ENCODE measurements at regions not wholly inside any gene's neighbourhood (a gene's known extent, or its start where the extent isn't known, plus 50 kb on each side); places are given as distances from the start of the nearest gene placed in this dataset.

DNA sequence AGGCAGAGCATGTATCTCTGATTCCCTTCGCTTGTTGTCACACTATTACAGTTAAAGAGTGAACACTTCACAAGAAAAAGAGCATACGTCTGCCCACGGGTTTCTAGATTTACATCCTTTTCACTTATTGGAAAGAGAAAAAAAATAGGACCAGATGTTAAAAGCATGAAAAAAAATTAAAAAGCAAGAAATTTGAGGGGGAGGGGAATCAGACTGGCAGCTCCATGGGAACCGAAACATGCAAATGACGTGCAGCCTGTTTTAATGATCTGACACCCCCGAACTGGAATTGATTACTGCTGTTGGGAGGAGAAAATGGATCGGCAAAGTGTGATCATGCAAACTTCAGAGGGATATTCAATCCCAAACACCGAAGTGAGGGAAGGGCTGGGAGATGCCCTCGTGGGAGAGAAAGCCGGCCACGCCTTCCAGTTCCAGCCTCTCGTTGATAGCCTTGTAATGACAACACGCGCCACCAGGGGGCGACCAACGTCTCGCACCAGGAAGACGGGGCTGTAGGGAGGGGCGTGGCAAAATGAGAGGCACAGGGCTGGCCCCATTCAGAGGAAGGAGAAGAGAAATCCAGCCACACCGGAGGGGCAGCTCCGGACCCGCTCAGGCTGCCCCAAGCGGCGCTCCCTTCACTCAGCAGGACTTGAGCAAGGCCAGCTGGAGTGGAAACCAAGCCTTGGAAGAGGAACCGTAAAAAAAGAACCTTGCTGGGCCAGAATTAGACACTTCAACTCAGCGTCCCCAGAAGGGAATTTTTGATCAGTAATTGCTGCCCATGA, 53.8 kb upstream of the SYT13 start:
- ATAC-seq: peak; percentile 99
- Histone ChIP-seq H4K20me1 (replicated peaks; ENCODE audit: insufficient read depth) (no peaks in the 10 kb centered on the region), H3K36me3 (ENCODE audit: insufficient read depth) (no peaks in the 10 kb centered on the region), H3K9me2 (ENCODE audit: insufficient read depth) (no peaks in the 10 kb centered on the region), H2AFZ (peak overlapping the region; percentile 67; the same call in 1 of the 2 replicates), H3F3A (replicated peaks; ENCODE audit: low read depth) (no peaks in the 10 kb centered on the region), H3K27me3 (ENCODE audit: insufficient read depth) (no peaks in the 10 kb centered on the region), H3K79me2 (replicated peaks; ENCODE audit: insufficient read depth) (no peaks in the 10 kb centered on the region), H3K27ac (ENCODE audit: low read depth) (no peak overlapping the region), H3K4me3 (peak overlapping the region; percentile 46), H3K4me1 (ENCODE audit: insufficient read depth) (peaks cover 23% of the 10 kb centered on the region), H3K4me2 (peak overlapping the region; percentile 71)
- H3K4me3 Mint-ChIP-seq: peak overlapping the region; percentile 63
- H3K27ac Mint-ChIP-seq: no peak overlapping the region
- peaks cover 6% of the 10 kb centered on the region for H3K27me3 Mint-ChIP-seq (ENCODE audit: insufficient read depth, low read depth, poor library complexity)
- H3K36me3 Mint-ChIP-seq (ENCODE audit: low read depth): no peaks in the 10 kb centered on the region
- peak; percentile 98 for DNase-seq (ENCODE audit: low spot score)
- H3K4me1 Mint-ChIP-seq: peaks cover 38% of the 10 kb centered on the region
- TF ChIP-seq, protein P1, sequence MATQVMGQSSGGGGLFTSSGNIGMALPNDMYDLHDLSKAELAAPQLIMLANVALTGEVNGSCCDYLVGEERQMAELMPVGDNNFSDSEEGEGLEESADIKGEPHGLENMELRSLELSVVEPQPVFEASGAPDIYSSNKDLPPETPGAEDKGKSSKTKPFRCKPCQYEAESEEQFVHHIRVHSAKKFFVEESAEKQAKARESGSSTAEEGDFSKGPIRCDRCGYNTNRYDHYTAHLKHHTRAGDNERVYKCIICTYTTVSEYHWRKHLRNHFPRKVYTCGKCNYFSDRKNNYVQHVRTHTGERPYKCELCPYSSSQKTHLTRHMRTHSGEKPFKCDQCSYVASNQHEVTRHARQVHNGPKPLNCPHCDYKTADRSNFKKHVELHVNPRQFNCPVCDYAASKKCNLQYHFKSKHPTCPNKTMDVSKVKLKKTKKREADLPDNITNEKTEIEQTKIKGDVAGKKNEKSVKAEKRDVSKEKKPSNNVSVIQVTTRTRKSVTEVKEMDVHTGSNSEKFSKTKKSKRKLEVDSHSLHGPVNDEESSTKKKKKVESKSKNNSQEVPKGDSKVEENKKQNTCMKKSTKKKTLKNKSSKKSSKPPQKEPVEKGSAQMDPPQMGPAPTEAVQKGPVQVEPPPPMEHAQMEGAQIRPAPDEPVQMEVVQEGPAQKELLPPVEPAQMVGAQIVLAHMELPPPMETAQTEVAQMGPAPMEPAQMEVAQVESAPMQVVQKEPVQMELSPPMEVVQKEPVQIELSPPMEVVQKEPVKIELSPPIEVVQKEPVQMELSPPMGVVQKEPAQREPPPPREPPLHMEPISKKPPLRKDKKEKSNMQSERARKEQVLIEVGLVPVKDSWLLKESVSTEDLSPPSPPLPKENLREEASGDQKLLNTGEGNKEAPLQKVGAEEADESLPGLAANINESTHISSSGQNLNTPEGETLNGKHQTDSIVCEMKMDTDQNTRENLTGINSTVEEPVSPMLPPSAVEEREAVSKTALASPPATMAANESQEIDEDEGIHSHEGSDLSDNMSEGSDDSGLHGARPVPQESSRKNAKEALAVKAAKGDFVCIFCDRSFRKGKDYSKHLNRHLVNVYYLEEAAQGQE (IDR thresholded peaks at IDR 0.05; ENCODE audit: unreplicated experiment): no peak
- TF ChIP-seq POLR2AphosphoS5 (IDR thresholded peaks at IDR 0.05; ENCODE audit: low read depth) (no peak), EZH2 (IDR thresholded peaks at IDR 0.05; ENCODE audit: low read depth, unreplicated experiment) (no peak)
- TF ChIP-seq, protein P2, sequence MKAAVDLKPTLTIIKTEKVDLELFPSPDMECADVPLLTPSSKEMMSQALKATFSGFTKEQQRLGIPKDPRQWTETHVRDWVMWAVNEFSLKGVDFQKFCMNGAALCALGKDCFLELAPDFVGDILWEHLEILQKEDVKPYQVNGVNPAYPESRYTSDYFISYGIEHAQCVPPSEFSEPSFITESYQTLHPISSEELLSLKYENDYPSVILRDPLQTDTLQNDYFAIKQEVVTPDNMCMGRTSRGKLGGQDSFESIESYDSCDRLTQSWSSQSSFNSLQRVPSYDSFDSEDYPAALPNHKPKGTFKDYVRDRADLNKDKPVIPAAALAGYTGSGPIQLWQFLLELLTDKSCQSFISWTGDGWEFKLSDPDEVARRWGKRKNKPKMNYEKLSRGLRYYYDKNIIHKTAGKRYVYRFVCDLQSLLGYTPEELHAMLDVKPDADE (IDR thresholded peaks at IDR 0.05): no peak
- TF ChIP-seq, protein P3, sequence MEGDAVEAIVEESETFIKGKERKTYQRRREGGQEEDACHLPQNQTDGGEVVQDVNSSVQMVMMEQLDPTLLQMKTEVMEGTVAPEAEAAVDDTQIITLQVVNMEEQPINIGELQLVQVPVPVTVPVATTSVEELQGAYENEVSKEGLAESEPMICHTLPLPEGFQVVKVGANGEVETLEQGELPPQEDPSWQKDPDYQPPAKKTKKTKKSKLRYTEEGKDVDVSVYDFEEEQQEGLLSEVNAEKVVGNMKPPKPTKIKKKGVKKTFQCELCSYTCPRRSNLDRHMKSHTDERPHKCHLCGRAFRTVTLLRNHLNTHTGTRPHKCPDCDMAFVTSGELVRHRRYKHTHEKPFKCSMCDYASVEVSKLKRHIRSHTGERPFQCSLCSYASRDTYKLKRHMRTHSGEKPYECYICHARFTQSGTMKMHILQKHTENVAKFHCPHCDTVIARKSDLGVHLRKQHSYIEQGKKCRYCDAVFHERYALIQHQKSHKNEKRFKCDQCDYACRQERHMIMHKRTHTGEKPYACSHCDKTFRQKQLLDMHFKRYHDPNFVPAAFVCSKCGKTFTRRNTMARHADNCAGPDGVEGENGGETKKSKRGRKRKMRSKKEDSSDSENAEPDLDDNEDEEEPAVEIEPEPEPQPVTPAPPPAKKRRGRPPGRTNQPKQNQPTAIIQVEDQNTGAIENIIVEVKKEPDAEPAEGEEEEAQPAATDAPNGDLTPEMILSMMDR (conservative IDR thresholded peaks at IDR 0.05; ENCODE audit: low read depth in 2 of 2): peak; percentile 83 to 92
- no peaks in the 10 kb centered on the region for H3K9me3 Mint-ChIP-seq

DNA sequence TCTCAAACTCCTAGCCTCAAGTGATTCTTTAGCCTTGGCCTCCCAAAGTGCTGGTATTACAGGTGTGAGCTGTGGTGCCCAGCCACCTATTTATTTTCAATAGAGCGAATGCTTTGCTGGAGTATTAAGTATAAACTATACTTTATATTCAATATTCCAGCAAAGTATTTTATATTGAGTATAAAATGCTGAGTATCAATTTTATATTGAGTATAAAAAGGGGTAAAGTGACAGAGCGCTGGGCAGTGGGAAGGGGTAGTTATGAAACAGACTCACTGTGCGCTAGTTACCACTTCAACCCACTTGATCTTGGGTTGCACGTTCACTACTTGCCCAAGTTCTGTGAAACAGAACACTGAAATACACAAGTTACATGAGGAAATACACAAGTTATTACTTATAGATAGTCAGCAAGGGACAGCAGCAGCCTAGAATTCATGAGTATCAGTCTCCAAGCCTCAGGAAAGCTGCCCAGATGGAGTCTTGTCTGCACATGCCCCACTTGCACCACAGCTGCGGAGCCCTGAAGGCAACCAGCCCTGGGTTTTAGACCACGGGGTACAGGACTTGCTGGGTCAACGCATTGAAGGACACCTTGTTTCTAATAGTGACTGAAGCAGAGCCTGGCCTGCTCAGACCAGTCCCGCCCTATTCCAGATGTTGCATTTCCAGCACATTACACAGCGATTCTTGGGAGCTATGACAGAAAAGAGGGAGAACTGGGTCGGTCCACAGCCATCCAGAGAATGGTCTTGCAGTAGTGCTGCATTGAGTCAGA, 51.6 kb upstream of the SYT13 start:
- Mint-ChIP-seq H3K36me3 (ENCODE audit: low read depth) (no peaks in the 10 kb centered on the region), H3K9me3 (no peaks in the 10 kb centered on the region), H3K27ac (no peak overlapping the region), H3K4me3 (no peak overlapping the region), H3K4me1 (peaks cover 28% of the 10 kb centered on the region), H3K27me3 (ENCODE audit: insufficient read depth, low read depth, poor library complexity) (peaks cover 6% of the 10 kb centered on the region)
- H3K4me1 ChIP-seq (ENCODE audit: insufficient read depth): peaks cover 15% of the 10 kb centered on the region
- no peaks in the 10 kb centered on the region for H3K9me2 ChIP-seq (ENCODE audit: insufficient read depth)
- no peaks in the 10 kb centered on the region for H3F3A ChIP-seq (replicated peaks; ENCODE audit: low read depth)
- H3K27me3 ChIP-seq (ENCODE audit: insufficient read depth): no peaks in the 10 kb centered on the region
- H3K4me3 ChIP-seq: no peak overlapping the region
- TF ChIP-seq STAT1 (IDR thresholded peaks at IDR 0.05; ENCODE audit: unreplicated experiment) (no peak), POLR2AphosphoS5 (IDR thresholded peaks at IDR 0.05; ENCODE audit: low read depth) (no peak), JUNB (IDR thresholded peaks at IDR 0.05; ENCODE audit: unreplicated experiment) (no peak), CREB1 (CRISPR knock-in tag; IDR thresholded peaks at IDR 0.05; ENCODE audit: low read depth) (no peak), EZH2phosphoT487 (IDR thresholded peaks at IDR 0.05; ENCODE audit: unreplicated experiment) (no peak)
- TF ChIP-seq, protein P1 (IDR thresholded peaks at IDR 0.05; ENCODE audit: unreplicated experiment): no peak
- H3K27ac ChIP-seq (ENCODE audit: low read depth): no peak overlapping the region
- ATAC-seq (no peak), DNase-seq (ENCODE audit: low spot score) (no peak)
- no peaks in the 10 kb centered on the region for H4K20me1 ChIP-seq (replicated peaks; ENCODE audit: insufficient read depth)
- H3K4me2 ChIP-seq: no peak overlapping the region
- H3K36me3 ChIP-seq (ENCODE audit: insufficient read depth): no peaks in the 10 kb centered on the region
- H3K79me2 ChIP-seq (replicated peaks; ENCODE audit: insufficient read depth): no peaks in the 10 kb centered on the region
- H2AFZ ChIP-seq: 0 out of 2 replicates have a peak overlapping the region, but pooled peaks have one; percentile 28

Measured in GM23338 (cell line).